ENCODE measurements at regions not wholly inside any gene's neighbourhood (a gene's known extent, or its start where the extent isn't known, plus 50 kb on each side); places are given as distances from the start of the nearest gene placed in this dataset.

GRCh38 chr13:60945396-60945795 is 470.3 kb downstream of the PCDH20 start:
- FAIRE-seq (no peak), DNase-seq (ENCODE audit: extremely low spot score, insufficient read length, low read depth) (no peak)

- no peak for FAIRE-seq
Observed at GRCh38 chr13:60944863-60945262, 470.8 kb downstream of the PCDH20 start.

GRCh38 chr13:60944016-60944415 is 471.6 kb downstream of the PCDH20 start:
- FAIRE-seq (no peak), DNase-seq (ENCODE audit: extremely low spot score, insufficient read length, low read depth) (no peak)

More at GRCh38 chr13:60944863-60945262, 470.8 kb downstream of the PCDH20 start:
- no peak for DNase-seq (ENCODE audit: extremely low spot score, insufficient read length, low read depth)

GRCh38 chr13:60936281-60936680 is 479.4 kb downstream of the PCDH20 start:
- DNase-seq (ENCODE audit: extremely low spot score, insufficient read length, low read depth) (no peak), FAIRE-seq (no peak)

- FAIRE-seq = no peak
- DNase-seq (ENCODE audit: extremely low spot score, insufficient read length, low read depth) = no peak
Observed at GRCh38 chr13:60933638-60934037, 482.0 kb downstream of the PCDH20 start.

GRCh38 chr13:60931858-60932546 is 483.6 kb downstream of the PCDH20 start:
- FAIRE-seq (no peak), DNase-seq (ENCODE audit: extremely low spot score, insufficient read length, low read depth) (no peak)

- FAIRE-seq = no peak
- DNase-seq (ENCODE audit: extremely low spot score, insufficient read length, low read depth) = no peak
Observed at GRCh38 chr13:60925686-60926085, 490.0 kb downstream of the PCDH20 start.

- no peak for DNase-seq (ENCODE audit: extremely low spot score, insufficient read length, low read depth)
- FAIRE-seq = no peak
Observed at GRCh38 chr13:60924856-60925255, 490.8 kb downstream of the PCDH20 start.

- FAIRE-seq = no peak
- no peak for DNase-seq (ENCODE audit: extremely low spot score, insufficient read length, low read depth)
Observed at GRCh38 chr13:60922576-60923231, 492.9 kb downstream of the PCDH20 start.

GRCh38 chr13:60893801-60894200 is 496.8 kb downstream of the TDRD3 start:
- FAIRE-seq (no peak), DNase-seq (ENCODE audit: extremely low spot score, insufficient read length, low read depth) (no peak)

GRCh38 chr13:60887711-60888110 is 490.7 kb downstream of the TDRD3 start:
- FAIRE-seq (no peak), DNase-seq (ENCODE audit: extremely low spot score, insufficient read length, low read depth) (no peak)

GRCh38 chr13:60881507-60881906 is 484.5 kb downstream of the TDRD3 start:
- FAIRE-seq (no peak), DNase-seq (ENCODE audit: extremely low spot score, insufficient read length, low read depth) (no peak)

GRCh38 chr13:60873116-60873515 is 476.1 kb downstream of the TDRD3 start:
- DNase-seq (ENCODE audit: extremely low spot score, insufficient read length, low read depth) (no peak), FAIRE-seq (no peak)

GRCh38 chr13:60869941-60870613 is 473.1 kb downstream of the TDRD3 start:
- FAIRE-seq (no peak), DNase-seq (ENCODE audit: extremely low spot score, insufficient read length, low read depth) (no peak)

GRCh38 chr13:60869225-60869624 is 472.2 kb downstream of the TDRD3 start:
- FAIRE-seq = no peak
- no peak for DNase-seq (ENCODE audit: extremely low spot score, insufficient read length, low read depth)

GRCh38 chr13:60862036-60862435 is 465.0 kb downstream of the TDRD3 start:
- FAIRE-seq (no peak), DNase-seq (ENCODE audit: extremely low spot score, insufficient read length, low read depth) (no peak)

- no peak for DNase-seq (ENCODE audit: extremely low spot score, insufficient read length, low read depth)
- FAIRE-seq = no peak
Observed at GRCh38 chr13:60857698-60858097, 460.7 kb downstream of the TDRD3 start.

- no peak for DNase-seq (ENCODE audit: extremely low spot score, insufficient read length, low read depth)
- no peak for FAIRE-seq
Observed at GRCh38 chr13:60852886-60853285, 455.9 kb downstream of the TDRD3 start.

GRCh38 chr13:60851378-60851777 is 454.4 kb downstream of the TDRD3 start:
- FAIRE-seq = no peak

GRCh38 chr13:60850526-60850925 is 453.5 kb downstream of the TDRD3 start:
- no peak for DNase-seq (ENCODE audit: extremely low spot score, insufficient read length, low read depth)
- FAIRE-seq = no peak

More at GRCh38 chr13:60851378-60851777, 454.4 kb downstream of the TDRD3 start:
- DNase-seq (ENCODE audit: extremely low spot score, insufficient read length, low read depth) = no peak

- FAIRE-seq = no peak
- DNase-seq (ENCODE audit: extremely low spot score, insufficient read length, low read depth) = no peak
Observed at GRCh38 chr13:60838581-60838980, 441.6 kb downstream of the TDRD3 start.

Measured in GM18507 (cell line).